ENCODE measurements at regions not wholly inside any gene's neighbourhood (a gene's known extent, or its start where the extent isn't known, plus 50 kb on each side); places are given as distances from the start of the nearest gene placed in this dataset.
"Not testable (repeated sequence)": the region's sequence is repeated elsewhere in the genome, so short reads cannot be mapped to it uniquely, and the experiment has no call there.

DNA sequence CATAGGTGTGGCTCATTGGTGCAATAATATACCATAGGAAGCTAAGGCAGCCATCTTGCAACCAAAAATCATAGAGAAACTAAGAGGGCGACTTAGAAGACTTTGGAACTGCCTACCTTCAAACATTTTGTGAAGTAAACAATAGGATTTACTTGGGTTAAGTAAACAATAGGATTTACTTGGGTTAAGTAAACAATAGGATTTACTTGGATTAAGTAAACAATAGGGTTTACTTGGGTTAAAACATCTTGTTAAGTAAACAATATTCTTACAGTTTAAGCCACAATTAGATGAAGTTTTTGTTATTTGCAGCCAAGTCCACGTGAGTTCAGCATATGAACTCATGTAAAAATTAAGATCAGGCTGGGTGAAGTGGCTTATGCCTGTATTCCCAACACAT lies 722.4 kb upstream of the AUTS2 start:
- TF ChIP-seq, protein P1, sequence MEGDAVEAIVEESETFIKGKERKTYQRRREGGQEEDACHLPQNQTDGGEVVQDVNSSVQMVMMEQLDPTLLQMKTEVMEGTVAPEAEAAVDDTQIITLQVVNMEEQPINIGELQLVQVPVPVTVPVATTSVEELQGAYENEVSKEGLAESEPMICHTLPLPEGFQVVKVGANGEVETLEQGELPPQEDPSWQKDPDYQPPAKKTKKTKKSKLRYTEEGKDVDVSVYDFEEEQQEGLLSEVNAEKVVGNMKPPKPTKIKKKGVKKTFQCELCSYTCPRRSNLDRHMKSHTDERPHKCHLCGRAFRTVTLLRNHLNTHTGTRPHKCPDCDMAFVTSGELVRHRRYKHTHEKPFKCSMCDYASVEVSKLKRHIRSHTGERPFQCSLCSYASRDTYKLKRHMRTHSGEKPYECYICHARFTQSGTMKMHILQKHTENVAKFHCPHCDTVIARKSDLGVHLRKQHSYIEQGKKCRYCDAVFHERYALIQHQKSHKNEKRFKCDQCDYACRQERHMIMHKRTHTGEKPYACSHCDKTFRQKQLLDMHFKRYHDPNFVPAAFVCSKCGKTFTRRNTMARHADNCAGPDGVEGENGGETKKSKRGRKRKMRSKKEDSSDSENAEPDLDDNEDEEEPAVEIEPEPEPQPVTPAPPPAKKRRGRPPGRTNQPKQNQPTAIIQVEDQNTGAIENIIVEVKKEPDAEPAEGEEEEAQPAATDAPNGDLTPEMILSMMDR (IDR thresholded peaks at IDR 0.05; ENCODE audit: insufficient read depth, low read length, missing control alignments) = no peak
- ChIA-PET CTCF (no interaction called here), POLR2A (no interaction called here)
- no peak for DNase-seq (ENCODE audit: low read depth, low spot score)
- no peak overlapping the region for H3K4me3 ChIP-seq (ENCODE audit: low read depth, low read length)

DNA sequence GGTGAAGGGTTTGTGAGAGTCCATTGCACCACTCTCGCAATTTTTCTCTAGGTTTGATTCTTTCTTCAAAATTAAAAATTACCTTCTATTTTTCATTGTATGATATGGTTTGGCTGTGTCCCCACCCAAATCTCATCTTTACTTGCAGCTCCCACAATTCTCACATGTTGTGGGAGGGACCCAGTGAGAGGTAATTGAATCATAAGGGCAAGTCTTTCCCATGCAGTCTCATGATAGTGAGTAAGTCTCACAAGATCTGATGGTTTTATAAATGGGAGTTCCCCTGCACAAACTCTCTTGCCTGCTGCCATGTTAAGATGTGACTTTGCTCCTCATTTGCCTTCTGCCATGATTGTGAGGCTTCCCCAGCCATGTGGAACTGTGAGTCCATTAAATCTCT lies 711.2 kb upstream of the AUTS2 start:
- POLR2A ChIA-PET, CTCF ChIA-PET: not testable (repeated sequence)

DNA sequence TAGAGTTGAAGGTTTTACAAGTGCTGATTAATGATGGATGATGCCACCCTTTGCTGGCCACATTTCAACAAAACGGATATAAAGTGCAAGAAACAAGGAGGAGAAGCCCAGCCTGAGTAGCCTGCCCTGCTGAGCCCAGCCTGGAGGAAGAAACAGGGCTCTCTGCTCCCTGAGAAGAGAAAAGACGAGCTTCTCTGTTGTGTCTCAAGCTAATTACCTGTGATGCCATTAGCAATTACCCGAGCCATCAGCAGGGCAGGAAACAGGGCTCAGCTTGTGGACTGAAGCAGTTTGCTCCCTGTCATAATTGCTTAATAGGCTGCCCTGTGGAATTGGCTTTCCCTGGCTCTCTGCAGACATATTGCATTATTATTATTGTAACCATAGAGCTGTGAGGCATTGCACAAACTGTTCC lies 709.3 kb upstream of the AUTS2 start:
- no peak for DNase-seq (ENCODE audit: low read depth, low spot score)
- CTCF ChIA-PET = no interaction called here
- TF ChIP-seq, protein P1 (IDR thresholded peaks at IDR 0.05; ENCODE audit: insufficient read depth, low read length, missing control alignments) = no peak
- POLR2A ChIA-PET = no interaction called here
- no peak overlapping the region for H3K4me3 ChIP-seq (ENCODE audit: low read depth, low read length)

More for the DNA sequence above, 711.2 kb upstream of the AUTS2 start:
- H3K4me3 ChIP-seq (ENCODE audit: low read depth, low read length); DNase-seq (ENCODE audit: low read depth, low spot score): not testable (repeated sequence)

DNA sequence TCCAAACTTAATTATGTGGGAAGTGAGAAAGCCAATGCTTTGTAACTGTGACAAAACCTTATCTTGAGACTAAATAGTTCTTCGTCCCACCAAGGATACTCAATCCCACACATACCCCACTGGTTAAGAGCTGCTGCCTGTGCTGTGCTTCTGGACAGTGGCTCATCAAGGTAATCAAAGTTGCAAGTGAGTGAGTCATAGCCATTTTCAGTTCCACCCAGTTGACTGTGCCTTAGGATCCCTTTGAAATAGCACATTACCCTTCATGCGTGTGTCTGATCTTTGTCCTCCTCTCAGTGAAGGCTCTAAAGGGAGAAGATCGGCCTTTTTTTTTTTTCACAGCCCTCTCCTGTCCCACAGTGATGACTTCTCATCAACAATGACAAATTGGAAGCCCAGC lies 706.0 kb upstream of the AUTS2 start:
- CTCF ChIA-PET = no interaction called here
- DNase-seq (ENCODE audit: low read depth, low spot score) = no peak
- POLR2A ChIA-PET = no interaction called here
- H3K4me3 ChIP-seq (ENCODE audit: low read depth, low read length) = no peak overlapping the region
- TF ChIP-seq, protein P1 (IDR thresholded peaks at IDR 0.05; ENCODE audit: insufficient read depth, low read length, missing control alignments) = no peak

GRCh38 chr7:68893411-68893810 lies 704.9 kb upstream of the AUTS2 start:
- TF ChIP-seq, protein P1 (IDR thresholded peaks at IDR 0.05; ENCODE audit: insufficient read depth, low read length, missing control alignments) = no peak
- no peak overlapping the region for H3K4me3 ChIP-seq (ENCODE audit: low read depth, low read length)
- ChIA-PET CTCF (no interaction called here), POLR2A (no interaction called here)
- no peak for DNase-seq (ENCODE audit: low read depth, low spot score)

- H3K4me3 ChIP-seq (ENCODE audit: low read depth, low read length); CTCF ChIA-PET; DNase-seq (ENCODE audit: low read depth, low spot score); POLR2A ChIA-PET: not testable (repeated sequence)
Measured at GRCh38 chr7:68899156-68899555, 699.1 kb upstream of the AUTS2 start.

- CTCF ChIA-PET = no interaction called here
- POLR2A ChIA-PET = no interaction called here
- no peak overlapping the region for H3K4me3 ChIP-seq (ENCODE audit: low read depth, low read length)
- TF ChIP-seq, protein P1 (IDR thresholded peaks at IDR 0.05; ENCODE audit: insufficient read depth, low read length, missing control alignments) = no peak
- DNase-seq (ENCODE audit: low read depth, low spot score) = no peak
Measured at GRCh38 chr7:68900096-68900495, 698.2 kb upstream of the AUTS2 start.

DNA sequence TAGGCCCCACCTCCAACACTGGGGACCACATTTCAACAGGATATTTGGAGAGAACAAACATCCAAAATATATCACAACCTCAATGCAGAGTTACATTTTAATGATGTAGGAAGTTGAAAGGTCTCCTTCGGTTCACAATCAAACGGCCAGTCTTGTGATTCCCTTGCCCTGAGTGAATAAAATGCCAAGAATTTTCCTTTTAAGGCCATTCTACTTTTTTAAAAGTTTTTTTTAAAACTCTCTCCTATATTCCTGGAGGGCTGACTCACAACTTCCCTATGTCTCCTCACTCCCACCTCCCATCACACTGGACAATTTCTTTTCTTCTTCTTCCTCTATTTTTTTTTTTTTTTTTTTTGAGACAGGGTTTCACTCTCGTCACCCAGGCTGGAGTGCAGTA lies 693.6 kb upstream of the AUTS2 start:
- TF ChIP-seq, protein P1 (IDR thresholded peaks at IDR 0.05; ENCODE audit: insufficient read depth, low read length, missing control alignments) = no peak
- POLR2A ChIA-PET = no interaction called here
- DNase-seq (ENCODE audit: low read depth, low spot score) = peak; percentile 10
- CTCF ChIA-PET = no interaction called here
- no peak overlapping the region for H3K4me3 ChIP-seq (ENCODE audit: low read depth, low read length)
